Pancreas (tissue), 10 donors: ENCODE measurements at regions not wholly inside any gene's neighbourhood (a gene's known extent, or its start where the extent isn't known, plus 50 kb on each side); places are given as distances from the start of the nearest gene placed in this dataset.

Source experiments
- ATAC-seq, 4 donors: fragments of 200-7000 bp; cut with Tn5 transposase; one replicate each; pipeline versions ENCODE4 v1.8.0 to v1.9.1; 2020; ENCODE audit warnings: mild to moderate bottlenecking in 4 of 4, moderate library complexity in 4 of 4
- DNase-seq, 6 donors: peaks; one replicate each; pipeline ENCODE4 v3.0.0-alpha.2; 2020
- FAIRE-seq: peaks from 2 replicates; lab custom pipeline; 2012; peaks lifted over from hg19 to GRCh38; lab: Jason Lieb, UNC
- H3K27ac ChIP-seq, 4 donors: fragments of 200-600 bp; sonication (generic); 1 replicate in 3 of 4; 2 replicates in 1 of 4; pipeline versions ENCODE4 v1.5.0 to v1.8.0; 2020
- H3K27me3 ChIP-seq, 4 donors: fragments of 200-600 bp; one replicate each; pipeline ENCODE4 v1.8.0; 2021
- H3K36me3 ChIP-seq, 3 donors: fragments of 200-600 bp; sonication (generic) in 1 of 3; one replicate each; pipeline versions ENCODE4 v1.5.0 to v1.8.0; 2020 to 2021
- H3K4me1 ChIP-seq, 3 donors: fragments of 200-600 bp; one replicate each; pipeline ENCODE4 v1.8.0; 2021
- H3K4me3 ChIP-seq, 4 donors: fragments of 200-600 bp; sonication (generic) in 2 of 4; one replicate each; pipeline versions ENCODE4 v1.5.0 to v1.8.0; 2020 to 2021
- H3K9me3 ChIP-seq, 4 donors: fragments of 200-600 bp; one replicate each; pipeline ENCODE4 v1.8.0; 2021
- WGBS, 2 donors: extraction: QIAGEN DNeasy Blood & Tissue Kit; methylation state at CpG; one replicate each; pipeline ENCODE4 v1.1.7; 2013; 5-methylcytosine and 5-hydroxymethylcytosine counted together
- intact Hi-C, 3 donors: fragments of 100-400 bp; cut with DNase I; formaldehyde crosslinking; loops; one replicate each; pipeline versions ENCODE4 v1.11.1 to v1.14.2; 2022
- TF ChIP-seq, protein P1 (sequence below), 4 donors: fragments of 200-600 bp; sonication (generic) in 3 of 4; IDR thresholded peaks; one replicate each; pipeline versions ENCODE4 v1.5.0 to v1.8.0; 2021; ENCODE audit warnings: antibody characterized with exemption in 4 of 4
- donor health status: healthy with polysubstance abuse.
- donor health status: DM: no; HTN: no; CAD: no; lungs with moderate emphysema.
- donor health status: DM: no; HTN: no; CAD: no.
- donor health status: control.
- donor health status: control.
- donor health status: Bipolar disorder and iron deficiency.
- donor health status: DM: yes; HTN: yes; CAD: no.
- donor health status: DM: no; HTN: no; CAD: no.
- donor health status: DM: no; HTN: no; CAD: no.
- donor health status: DM: yes; HTN: yes; CAD: no.

DNA sequence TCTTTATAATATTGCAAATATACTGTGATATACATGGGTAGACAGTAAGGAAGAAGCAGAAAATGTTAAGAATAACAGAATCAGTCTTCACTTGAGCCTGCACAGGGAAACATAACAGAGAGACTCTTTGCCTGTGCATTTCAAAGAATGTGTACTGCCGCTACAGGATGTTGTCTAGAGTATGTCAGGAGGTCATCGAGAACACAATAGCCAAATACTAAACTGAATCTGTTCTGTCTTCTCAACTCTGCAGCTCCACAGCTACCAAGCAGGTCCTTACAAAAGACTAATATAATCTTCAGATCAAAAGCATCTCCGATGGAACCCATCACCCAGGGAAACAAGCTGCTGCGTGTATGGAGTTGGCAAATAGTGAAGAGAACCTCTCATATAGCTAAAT, 471.5 kb downstream of the PCDH10 start:
- H3K4me1 ChIP-seq = peaks cover 0 to 5% (median 0%) of the 10 kb centered on the region in 3 donors
- H3K4me3 ChIP-seq = no peak overlapping the region
- no peaks in the 10 kb centered on the region for H3K27me3 ChIP-seq
- H3K36me3 ChIP-seq = no peaks in the 10 kb centered on the region
- intact Hi-C loops = no loop called here
- TF ChIP-seq, protein P1, sequence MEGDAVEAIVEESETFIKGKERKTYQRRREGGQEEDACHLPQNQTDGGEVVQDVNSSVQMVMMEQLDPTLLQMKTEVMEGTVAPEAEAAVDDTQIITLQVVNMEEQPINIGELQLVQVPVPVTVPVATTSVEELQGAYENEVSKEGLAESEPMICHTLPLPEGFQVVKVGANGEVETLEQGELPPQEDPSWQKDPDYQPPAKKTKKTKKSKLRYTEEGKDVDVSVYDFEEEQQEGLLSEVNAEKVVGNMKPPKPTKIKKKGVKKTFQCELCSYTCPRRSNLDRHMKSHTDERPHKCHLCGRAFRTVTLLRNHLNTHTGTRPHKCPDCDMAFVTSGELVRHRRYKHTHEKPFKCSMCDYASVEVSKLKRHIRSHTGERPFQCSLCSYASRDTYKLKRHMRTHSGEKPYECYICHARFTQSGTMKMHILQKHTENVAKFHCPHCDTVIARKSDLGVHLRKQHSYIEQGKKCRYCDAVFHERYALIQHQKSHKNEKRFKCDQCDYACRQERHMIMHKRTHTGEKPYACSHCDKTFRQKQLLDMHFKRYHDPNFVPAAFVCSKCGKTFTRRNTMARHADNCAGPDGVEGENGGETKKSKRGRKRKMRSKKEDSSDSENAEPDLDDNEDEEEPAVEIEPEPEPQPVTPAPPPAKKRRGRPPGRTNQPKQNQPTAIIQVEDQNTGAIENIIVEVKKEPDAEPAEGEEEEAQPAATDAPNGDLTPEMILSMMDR (IDR thresholded peaks at IDR 0.05) = no peak
- FAIRE-seq = no peak
- ATAC-seq = no peak
- no peaks in the 10 kb centered on the region for H3K9me3 ChIP-seq
- no peak for DNase-seq
- 44 to 51% methylated on average over 4 of the region's 4 CpGs for WGBS, 2 donors
- no peak overlapping the region for H3K27ac ChIP-seq

GRCh38 chr4:133618963-133619362, 469.9 kb downstream of the PCDH10 start:
- no peak for FAIRE-seq
- DNase-seq = no peak
- ATAC-seq = no peak
- Histone ChIP-seq H3K9me3 (no peaks in the 10 kb centered on the region), H3K27ac (no peak overlapping the region), H3K4me1 (peaks cover 0 to 5% (median 0%) of the 10 kb centered on the region in 3 donors), H3K36me3 (no peaks in the 10 kb centered on the region), H3K27me3 (no peaks in the 10 kb centered on the region), H3K4me3 (no peak overlapping the region)
- intact Hi-C loops = no loop called here
- 59 to 80% methylated on average over 1 of the region's 1 CpG for WGBS, 2 donors
- TF ChIP-seq, protein P1 (IDR thresholded peaks at IDR 0.05) = no peak

GRCh38 chr4:133600008-133600407, 450.9 kb downstream of the PCDH10 start:
- intact Hi-C loops = no loop called here
- H3K4me3 ChIP-seq = no peak overlapping the region
- ATAC-seq (no peak), FAIRE-seq (no peak), DNase-seq (no peak)
- 51 to 70% methylated on average over 2 of the region's 2 CpGs for whole genome bisulfite sequencing, 2 donors
- H3K4me1 ChIP-seq = no peaks in the 10 kb centered on the region
- TF ChIP-seq, protein P1 (IDR thresholded peaks at IDR 0.05) = no peak
- no peak overlapping the region for H3K27ac ChIP-seq
- H3K27me3 ChIP-seq = peaks cover 0 to 3% (median 0%) of the 10 kb centered on the region in 4 donors
- no peaks in the 10 kb centered on the region for H3K36me3 ChIP-seq
- no peaks in the 10 kb centered on the region for H3K9me3 ChIP-seq

DNA sequence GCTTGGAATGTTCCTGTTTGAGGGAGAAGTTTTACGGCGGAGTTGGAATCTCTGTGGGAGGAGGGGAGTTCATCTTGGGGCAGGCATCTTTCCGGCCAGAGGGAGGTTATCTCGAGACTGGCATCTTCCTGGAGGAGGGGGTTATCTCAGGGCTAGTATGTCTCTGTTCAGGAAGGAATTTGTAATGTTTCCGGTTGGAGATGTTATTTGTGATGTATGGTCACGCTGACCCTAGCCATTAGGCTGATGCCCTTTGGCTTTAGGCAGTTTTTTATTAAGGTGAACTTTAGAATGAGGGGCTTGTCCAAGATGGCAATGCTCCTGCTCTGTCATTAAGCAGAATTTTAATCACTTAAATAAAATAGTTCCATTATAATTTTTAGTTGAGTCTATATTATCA, 449.7 kb downstream of the PCDH10 start:
- DNase-seq (no peak), FAIRE-seq (no peak), ATAC-seq (no peak)
- TF ChIP-seq, protein P1 (IDR thresholded peaks at IDR 0.05) = no peak
- intact Hi-C loops = no loop called here
- H3K4me3 ChIP-seq = no peak overlapping the region
- WGBS, 2 donors = 12 to 17% methylated on average over 6 of the region's 6 CpGs
- H3K9me3 ChIP-seq = no peaks in the 10 kb centered on the region
- H3K27me3 ChIP-seq = peaks cover 0 to 3% (median 0%) of the 10 kb centered on the region in 4 donors
- no peaks in the 10 kb centered on the region for H3K4me1 ChIP-seq
- no peak overlapping the region for H3K27ac ChIP-seq
- no peaks in the 10 kb centered on the region for H3K36me3 ChIP-seq

DNA sequence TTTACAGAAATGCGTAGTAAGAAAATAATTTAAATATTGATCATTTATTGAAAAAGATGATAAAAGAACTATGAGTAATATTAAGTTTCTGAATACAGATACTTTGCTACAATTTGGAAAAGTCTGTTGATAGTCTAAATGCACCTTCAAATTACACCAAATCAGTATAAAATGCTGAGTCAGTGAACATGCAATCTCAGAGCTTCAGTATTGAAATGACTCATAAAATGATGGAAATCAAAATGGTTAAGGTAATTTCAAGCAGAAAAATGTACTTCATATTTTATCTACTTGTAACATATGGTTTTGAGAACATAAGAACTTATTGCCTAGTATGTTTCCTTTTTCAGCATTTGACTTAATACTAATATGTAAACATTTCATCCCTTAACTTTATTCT, 448.2 kb downstream of the PCDH10 start:
- 90 to 96% methylated on average over 1 of the region's 1 CpG for whole genome bisulfite sequencing, 2 donors
- H3K27me3 ChIP-seq = peaks cover 0 to 3% (median 0%) of the 10 kb centered on the region in 4 donors
- H3K9me3 ChIP-seq = no peaks in the 10 kb centered on the region
- TF ChIP-seq, protein P1 (IDR thresholded peaks at IDR 0.05) = no peak
- FAIRE-seq (no peak), DNase-seq (no peak), ATAC-seq (no peak)
- H3K4me3 ChIP-seq = no peak overlapping the region
- no peak overlapping the region for H3K27ac ChIP-seq
- H3K4me1 ChIP-seq = no peaks in the 10 kb centered on the region
- H3K36me3 ChIP-seq = no peaks in the 10 kb centered on the region
- intact Hi-C loops = no loop called here
